ENCODE measurements at regions not wholly inside any gene's neighbourhood (a gene's known extent, or its start where the extent isn't known, plus 50 kb on each side); places are given as distances from the start of the nearest gene placed in this dataset.

GRCh38 chr15:99895189-99895955, 162.1 kb upstream of the LYSMD4 start:
- no peak for TF ChIP-seq CTCF (IDR thresholded peaks at IDR 0.05; ENCODE audit: low read depth, low read length)
- no peak for DNase-seq (ENCODE audit: low read depth, low spot score)
- H3K4me3 ChIP-seq (ENCODE audit: low read depth, low read length): no peak overlapping the region
- in situ Hi-C loops (cut with HindIII; ENCODE audit: low sequenced_read_pairs): no loop called here

GRCh38 chr15:99878835-99879234, 145.6 kb upstream of the LYSMD4 start:
- TF ChIP-seq CTCF (IDR thresholded peaks at IDR 0.05; ENCODE audit: low read depth, low read length): no peak
- DNase-seq (ENCODE audit: low read depth, low spot score): no peak
- in situ Hi-C loops (cut with HindIII; ENCODE audit: low sequenced_read_pairs): no loop called here
- no peak overlapping the region for H3K4me3 ChIP-seq (ENCODE audit: low read depth, low read length)

- DNase-seq (ENCODE audit: low read depth, low spot score): no peak
- TF ChIP-seq CTCF (IDR thresholded peaks at IDR 0.05; ENCODE audit: low read depth, low read length): no peak
- in situ Hi-C loops (cut with HindIII; ENCODE audit: low sequenced_read_pairs): no loop called here
- H3K4me3 ChIP-seq (ENCODE audit: low read depth, low read length): no peak overlapping the region
Observed at GRCh38 chr15:99873451-99873850, 140.2 kb upstream of the LYSMD4 start.

GRCh38 chr15:99863550-99864198, 130.4 kb upstream of the LYSMD4 start:
- DNase-seq (ENCODE audit: low read depth, low spot score): no peak

GRCh38 chr15:99857836-99858235, 124.6 kb upstream of the LYSMD4 start:
- in situ Hi-C loops (cut with HindIII; ENCODE audit: low sequenced_read_pairs): no loop called here
- TF ChIP-seq CTCF (IDR thresholded peaks at IDR 0.05; ENCODE audit: low read depth, low read length): no peak
- no peak for DNase-seq (ENCODE audit: low read depth, low spot score)
- H3K4me3 ChIP-seq (ENCODE audit: low read depth, low read length): no peak overlapping the region

More at GRCh38 chr15:99863550-99864198, 130.4 kb upstream of the LYSMD4 start:
- H3K4me3 ChIP-seq (ENCODE audit: low read depth, low read length): no peak overlapping the region
- in situ Hi-C loops (cut with HindIII; ENCODE audit: low sequenced_read_pairs): no loop called here
- TF ChIP-seq CTCF (IDR thresholded peaks at IDR 0.05; ENCODE audit: low read depth, low read length): no peak

- no peak overlapping the region for H3K4me3 ChIP-seq (ENCODE audit: low read depth, low read length)
- TF ChIP-seq CTCF (IDR thresholded peaks at IDR 0.05; ENCODE audit: low read depth, low read length): no peak
- no peak for DNase-seq (ENCODE audit: low read depth, low spot score)
- in situ Hi-C loops (cut with HindIII; ENCODE audit: low sequenced_read_pairs): no loop called here
Observed at GRCh38 chr15:99850517-99850916, 117.3 kb upstream of the LYSMD4 start.

Data from astrocyte of the spinal cord (primary cell).